Astrocyte (in vitro differentiated cells and primary cell): ENCODE measurements at regions not wholly inside any gene's neighbourhood (a gene's known extent, or its start where the extent isn't known, plus 50 kb on each side); places are given as distances from the start of the nearest gene placed in this dataset.
A peak's percentile ranks its signal among the peaks of the same experiment; 100 is the strongest.

Experiments used
- DNase-seq: peaks from one replicate; pipeline ENCODE4 v3.0.0-alpha.2; 2010; ENCODE audit warnings: low read depth
- FAIRE-seq: peaks from 2 replicates; lab custom pipeline; 2011; peaks lifted over from hg19 to GRCh38; lab: Jason Lieb, UNC
- H2AFZ ChIP-seq: 2 replicates; pipeline ENCODE4 v1.6.0; 2012; ENCODE audit warnings: low read depth, low read length, inconsistent platforms
- H3K27ac ChIP-seq: 2 replicates; pipeline ENCODE4 v1.5.1; 2011; ENCODE audit warnings: low read depth, low read length, inconsistent platforms
- H3K27me3 ChIP-seq: 2 replicates; pipeline ENCODE4 v1.6.0; 2011; ENCODE audit warnings: low read length, inconsistent platforms; ENCODE audit not compliant: insufficient read depth
- H3K36me3 ChIP-seq: 2 replicates; pipeline ENCODE4 v1.5.1; 2011; ENCODE audit warnings: low read length, inconsistent platforms; ENCODE audit not compliant: insufficient read depth
- H3K4me1 ChIP-seq: 2 replicates; pipeline ENCODE4 v1.5.1; 2011; ENCODE audit warnings: low read length, inconsistent platforms; ENCODE audit not compliant: insufficient read depth
- H3K4me2 ChIP-seq: 2 replicates; pipeline ENCODE4 v1.6.0; 2012; ENCODE audit warnings: low read length, inconsistent platforms
- H3K4me3 ChIP-seq: 2 replicates; pipeline ENCODE4 v1.5.1; 2011; ENCODE audit warnings: low read depth, mild to moderate bottlenecking, low read length, inconsistent platforms; ENCODE audit not compliant: insufficient read depth
- H3K79me2 ChIP-seq: 2 replicates; pipeline ENCODE4 v1.6.0; 2012; ENCODE audit warnings: mild to moderate bottlenecking, low read length, inconsistent platforms; ENCODE audit not compliant: insufficient read depth
- H3K9ac ChIP-seq: 2 replicates; pipeline ENCODE4 v1.6.0; 2012; ENCODE audit warnings: mild to moderate bottlenecking, low read length, inconsistent platforms
- H3K9me3 ChIP-seq: 2 replicates; pipeline ENCODE4 v1.5.1; 2012; ENCODE audit warnings: low read depth, mild to moderate bottlenecking, low read length, inconsistent platforms; ENCODE audit not compliant: insufficient read depth
- H4K20me1 ChIP-seq: 2 replicates; pipeline ENCODE4 v1.6.0; 2012; ENCODE audit warnings: low read length, inconsistent platforms; ENCODE audit not compliant: insufficient read depth
- H3K27ac Mint-ChIP-seq: one replicate; pipeline ENCODE4 v1.8.0; 2021; ENCODE audit warnings: mild to moderate bottlenecking, mixed read lengths; ENCODE audit not compliant: unreplicated experiment
- H3K27me3 Mint-ChIP-seq: one replicate; pipeline ENCODE4 v1.8.0; 2021; ENCODE audit warnings: low read depth, mixed read lengths; ENCODE audit not compliant: unreplicated experiment
- H3K36me3 Mint-ChIP-seq: one replicate; pipeline ENCODE4 v1.8.0; 2021; ENCODE audit warnings: low read depth, mixed read lengths; ENCODE audit not compliant: unreplicated experiment
- H3K4me1 Mint-ChIP-seq: one replicate; pipeline ENCODE4 v1.8.0; 2021; ENCODE audit warnings: low read depth, mixed read lengths; ENCODE audit not compliant: unreplicated experiment
- H3K4me3 Mint-ChIP-seq: one replicate; pipeline ENCODE4 v1.8.0; 2021; ENCODE audit warnings: mild to moderate bottlenecking, moderate library complexity, mixed read lengths; ENCODE audit not compliant: unreplicated experiment
- H3K9me3 Mint-ChIP-seq: one replicate; pipeline ENCODE4 v1.8.0; 2021; ENCODE audit warnings: mild to moderate bottlenecking, mixed read lengths; ENCODE audit not compliant: unreplicated experiment
- CTCF ChIP-seq: IDR thresholded peaks from 2 replicates; pipeline ENCODE4 v1.5.1; 2011; ENCODE audit warnings: low read depth, mild to moderate bottlenecking, inconsistent platforms, low read length, moderate library complexity; ENCODE audit not compliant: insufficient read depth
- EZH2 ChIP-seq: IDR thresholded peaks from 2 replicates; pipeline ENCODE4 v1.6.1; 2012; ENCODE audit warnings: mild to moderate bottlenecking, low read length, inconsistent platforms; ENCODE audit not compliant: insufficient read depth

- H3K27ac Mint-ChIP-seq, result peak overlapping the region; percentile 67
- no peaks in the 10 kb centered on the region for H3K79me2 ChIP-seq
- TF ChIP-seq EZH2 (no peak), CTCF (no peak)
- no peak overlapping the region for H2AFZ ChIP-seq
- FAIRE-seq, result peak; percentile 71
- H3K4me1 ChIP-seq, result peaks cover 3% of the 10 kb centered on the region
- H3K27me3 ChIP-seq, result no peaks in the 10 kb centered on the region
- H3K9me3 Mint-ChIP-seq, result no peaks in the 10 kb centered on the region
- no peaks in the 10 kb centered on the region for H3K27me3 Mint-ChIP-seq
- no peak overlapping the region for H3K27ac ChIP-seq
- no peaks in the 10 kb centered on the region for H3K36me3 ChIP-seq
- no peak overlapping the region for H3K4me3 ChIP-seq
- no peak overlapping the region for H3K4me3 Mint-ChIP-seq
- H3K4me2 ChIP-seq, result no peak overlapping the region
- no peaks in the 10 kb centered on the region for H3K36me3 Mint-ChIP-seq
- H4K20me1 ChIP-seq, result no peaks in the 10 kb centered on the region
- H3K4me1 Mint-ChIP-seq, result peaks cover 36% of the 10 kb centered on the region
- no peak overlapping the region for H3K9ac ChIP-seq
- peak; percentile 63 for DNase-seq
- no peaks in the 10 kb centered on the region for H3K9me3 ChIP-seq
Observed at GRCh38 chr9:115845648-115846312, 307.8 kb upstream of the PAPPA start.

GRCh38 chr9:115847216-115847615 lies 306.4 kb upstream of the PAPPA start:
- FAIRE-seq (no peak), DNase-seq (peak; percentile 58)
- Mint-ChIP-seq H3K27ac (peak overlapping the region; percentile 62), H3K4me3 (no peak overlapping the region), H3K9me3 (no peaks in the 10 kb centered on the region), H3K4me1 (peaks cover 42% of the 10 kb centered on the region), H3K27me3 (no peaks in the 10 kb centered on the region), H3K36me3 (no peaks in the 10 kb centered on the region)
- no peak overlapping the region for H3K4me2 ChIP-seq
- TF ChIP-seq EZH2 (no peak), CTCF (no peak)
- no peaks in the 10 kb centered on the region for H4K20me1 ChIP-seq
- no peaks in the 10 kb centered on the region for H3K9me3 ChIP-seq
- peaks cover 3% of the 10 kb centered on the region for H3K4me1 ChIP-seq
- H3K9ac ChIP-seq, result no peak overlapping the region
- H3K79me2 ChIP-seq, result no peaks in the 10 kb centered on the region
- H2AFZ ChIP-seq, result no peak overlapping the region
- H3K36me3 ChIP-seq, result no peaks in the 10 kb centered on the region
- no peaks in the 10 kb centered on the region for H3K27me3 ChIP-seq
- H3K27ac ChIP-seq, result no peak overlapping the region
- no peak overlapping the region for H3K4me3 ChIP-seq

- Histone ChIP-seq H2AFZ (no peak overlapping the region), H3K27ac (no peak overlapping the region), H3K4me2 (no peak overlapping the region), H3K4me3 (no peak overlapping the region), H3K79me2 (no peaks in the 10 kb centered on the region), H3K9ac (no peak overlapping the region), H3K9me3 (no peaks in the 10 kb centered on the region), H3K27me3 (no peaks in the 10 kb centered on the region), H4K20me1 (no peaks in the 10 kb centered on the region), H3K4me1 (peaks cover 3% of the 10 kb centered on the region), H3K36me3 (no peaks in the 10 kb centered on the region)
- Mint-ChIP-seq H3K4me3 (no peak overlapping the region), H3K27me3 (no peaks in the 10 kb centered on the region), H3K27ac (no peak overlapping the region), H3K4me1 (peaks cover 42% of the 10 kb centered on the region), H3K36me3 (no peaks in the 10 kb centered on the region), H3K9me3 (no peaks in the 10 kb centered on the region)
- peak; percentile 9 for FAIRE-seq
- TF ChIP-seq CTCF (no peak), EZH2 (no peak)
- no peak for DNase-seq
Observed at GRCh38 chr9:115849679-115850412, 303.7 kb upstream of the PAPPA start.
